GM12874 (cell line): ENCODE measurements at regions not wholly inside any gene's neighbourhood (a gene's known extent, or its start where the extent isn't known, plus 50 kb on each side); places are given as distances from the start of the nearest gene placed in this dataset.

Experiments used
- CTCF ChIP-seq: IDR thresholded peaks from 2 replicates; pipeline ENCODE4 v1.5.1; 2011; ENCODE audit warnings: low read depth, mild to moderate bottlenecking, control low read depth, low read length, moderate library complexity; ENCODE audit not compliant: insufficient read depth

GRCh38 chr1:219067350-219067712 lies 106.3 kb upstream of the LYPLAL1 start:
- TF ChIP-seq CTCF, result no peak

DNA sequence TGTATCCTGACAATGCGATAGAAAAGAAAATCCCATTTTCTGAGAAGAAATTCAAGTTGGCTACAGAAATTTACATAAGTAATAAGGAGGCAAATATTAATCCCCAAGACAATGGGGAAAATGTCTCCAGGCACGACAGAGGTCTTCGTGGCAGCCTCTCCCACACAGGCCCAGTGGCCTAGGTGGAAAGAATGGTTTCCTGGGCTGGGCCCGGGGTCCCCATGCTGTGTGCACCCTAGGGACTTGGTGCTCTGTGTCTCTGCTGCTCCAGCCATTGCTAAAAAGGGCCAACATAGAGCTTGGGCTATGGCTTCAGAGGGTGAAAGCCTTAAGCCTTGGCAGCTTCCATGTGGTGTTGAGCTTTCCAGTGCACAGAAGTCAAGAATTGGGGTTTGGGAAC lies 102.5 kb upstream of the LYPLAL1 start:
- TF ChIP-seq CTCF, result no peak

GRCh38 chr1:219072329-219072728 lies 101.3 kb upstream of the LYPLAL1 start:
- TF ChIP-seq CTCF, result no peak

- no peak for TF ChIP-seq CTCF
Measured at GRCh38 chr1:219074084-219074728, 99.5 kb upstream of the LYPLAL1 start.

DNA sequence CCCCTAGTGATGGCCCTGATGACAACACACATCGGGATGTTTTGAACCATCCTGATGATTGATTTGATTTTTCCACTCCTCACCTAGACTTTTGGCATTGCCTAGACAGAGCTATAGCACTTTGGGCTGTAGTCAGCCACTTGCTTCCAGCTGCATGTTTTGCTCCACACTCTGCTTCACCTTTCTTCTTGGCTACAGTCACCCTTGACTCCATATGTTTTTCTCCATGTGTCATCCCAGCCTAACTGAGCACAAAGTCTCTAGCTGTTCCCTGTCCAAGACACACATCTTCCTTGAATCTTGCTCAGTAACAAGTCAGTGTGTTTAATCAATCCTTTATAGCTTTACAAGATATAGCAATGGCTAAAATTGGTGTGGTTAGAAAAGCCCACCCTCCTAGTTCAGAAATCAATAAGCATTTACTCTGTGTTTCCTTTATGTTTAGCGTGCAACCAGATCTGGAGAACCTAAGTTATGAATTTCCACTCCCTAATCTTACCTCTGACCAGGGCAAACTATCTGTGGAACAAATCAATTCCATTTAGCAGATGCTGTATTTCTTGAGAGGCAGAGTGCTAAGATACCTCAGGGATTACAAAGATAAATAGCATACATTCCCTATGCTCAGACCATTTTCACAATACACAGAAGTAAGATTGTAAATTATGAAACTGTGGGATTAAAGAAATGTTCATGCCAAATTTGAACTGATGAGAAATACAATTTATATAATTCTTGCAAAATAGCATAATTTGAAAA lies 98.4 kb upstream of the LYPLAL1 start:
- no peak for TF ChIP-seq CTCF

- TF ChIP-seq CTCF, result no peak
Measured at GRCh38 chr1:219076326-219076937, 97.2 kb upstream of the LYPLAL1 start.
